Inflammatory macrophage treated with lipopolysaccharide for 1 hour (primary cell): ENCODE measurements at regions not wholly inside any gene's neighbourhood (a gene's known extent, or its start where the extent isn't known, plus 50 kb on each side); places are given as distances from the start of the nearest gene placed in this dataset.

Source experiments
- DNase-seq, 2 donors: peaks; one replicate each; pipeline ENCODE4 v3.0.0-alpha.2; 2020 to 2022

GRCh38 chr4:123339507-123340380 lies 56.9 kb upstream of the SPRY1 start:
- no peak for DNase-seq

- peak; percentile 61 to 83 for DNase-seq
Measured at GRCh38 chr4:123340381-123340701, 56.3 kb upstream of the SPRY1 start.

- DNase-seq: no peak
Measured at GRCh38 chr4:123342498-123342897, 54.1 kb upstream of the SPRY1 start.

- DNase-seq: peak in 1 of 2 donors; percentile 13
Measured at GRCh38 chr4:123343400-123344041, 53.1 kb upstream of the SPRY1 start.

- no peak for DNase-seq
Measured at GRCh38 chr4:123345137-123345934, 51.3 kb upstream of the SPRY1 start.

- DNase-seq: no peak
Measured at GRCh38 chr4:123345935-123346300, 50.7 kb upstream of the SPRY1 start.

- no peak for DNase-seq
Measured at GRCh38 chr4:123346330-123346940, 50.2 kb upstream of the SPRY1 start.
